GM10266 (cell line): ENCODE measurements at regions not wholly inside any gene's neighbourhood (a gene's known extent, or its start where the extent isn't known, plus 50 kb on each side); places are given as distances from the start of the nearest gene placed in this dataset.
A peak's percentile ranks its signal among the peaks of the same experiment; 100 is the strongest.

Experiments
- DNase-seq: peaks from one replicate; pipeline ENCODE4 v3.0.0; 2012; ENCODE audit errors: extremely low spot score
- TF ChIP-seq, protein P1 (sequence below): IDR thresholded peaks from 2 replicates; pipeline ENCODE4 v1.5.1; 2012; ENCODE audit warnings: mild to moderate bottlenecking, low read depth; ENCODE audit not compliant: control insufficient read depth, insufficient read depth; ENCODE audit errors: missing control alignments

DNA sequence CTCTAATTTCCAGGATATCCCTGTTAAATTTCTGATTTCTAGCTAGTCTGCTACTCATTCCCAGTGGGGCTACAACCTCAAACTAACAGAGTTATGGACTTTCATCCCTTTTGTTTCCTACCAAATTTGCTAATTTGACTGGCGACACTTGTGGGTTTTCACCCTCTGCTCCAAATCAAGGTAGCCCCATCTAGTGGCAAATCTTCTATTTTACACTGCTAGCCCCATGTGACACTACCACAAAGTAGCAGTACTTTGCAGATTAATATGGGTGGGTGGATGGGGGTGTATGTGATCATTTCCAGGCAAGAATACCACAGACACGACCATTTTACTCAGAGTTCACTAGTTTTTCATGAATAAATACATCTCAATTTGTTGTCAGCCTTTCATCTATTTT is 150.3 kb downstream of the MSL3 start:
- TF ChIP-seq, protein P1, sequence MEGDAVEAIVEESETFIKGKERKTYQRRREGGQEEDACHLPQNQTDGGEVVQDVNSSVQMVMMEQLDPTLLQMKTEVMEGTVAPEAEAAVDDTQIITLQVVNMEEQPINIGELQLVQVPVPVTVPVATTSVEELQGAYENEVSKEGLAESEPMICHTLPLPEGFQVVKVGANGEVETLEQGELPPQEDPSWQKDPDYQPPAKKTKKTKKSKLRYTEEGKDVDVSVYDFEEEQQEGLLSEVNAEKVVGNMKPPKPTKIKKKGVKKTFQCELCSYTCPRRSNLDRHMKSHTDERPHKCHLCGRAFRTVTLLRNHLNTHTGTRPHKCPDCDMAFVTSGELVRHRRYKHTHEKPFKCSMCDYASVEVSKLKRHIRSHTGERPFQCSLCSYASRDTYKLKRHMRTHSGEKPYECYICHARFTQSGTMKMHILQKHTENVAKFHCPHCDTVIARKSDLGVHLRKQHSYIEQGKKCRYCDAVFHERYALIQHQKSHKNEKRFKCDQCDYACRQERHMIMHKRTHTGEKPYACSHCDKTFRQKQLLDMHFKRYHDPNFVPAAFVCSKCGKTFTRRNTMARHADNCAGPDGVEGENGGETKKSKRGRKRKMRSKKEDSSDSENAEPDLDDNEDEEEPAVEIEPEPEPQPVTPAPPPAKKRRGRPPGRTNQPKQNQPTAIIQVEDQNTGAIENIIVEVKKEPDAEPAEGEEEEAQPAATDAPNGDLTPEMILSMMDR = peak; percentile 30
- DNase-seq = peak; percentile 8

- TF ChIP-seq, protein P1 = no peak
- DNase-seq = no peak
Measured at GRCh38 chrX:11913001-11913400, 155.0 kb downstream of the MSL3 start.

- DNase-seq = no peak
- TF ChIP-seq, protein P1 = no peak
Measured at GRCh38 chrX:11929476-11929875, 171.4 kb downstream of the MSL3 start.

DNA sequence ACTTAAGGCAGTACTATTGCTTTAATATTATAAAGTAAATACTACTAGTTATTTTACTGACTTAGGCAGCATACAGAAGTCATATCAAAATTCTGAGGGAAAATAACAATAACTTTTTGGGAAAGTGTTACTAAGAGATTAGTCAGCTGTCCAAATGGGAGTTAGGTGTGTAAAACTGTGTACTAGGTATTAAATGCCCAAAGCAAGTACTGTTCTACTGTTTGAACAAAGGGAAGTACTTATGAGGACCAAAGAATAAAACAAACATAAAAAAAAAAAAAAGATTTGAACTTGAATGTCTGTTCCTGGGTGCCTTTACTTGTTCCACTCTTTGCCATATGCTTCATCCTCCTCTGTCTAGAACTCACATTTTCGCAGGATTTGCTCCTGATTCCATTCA is 174.4 kb downstream of the MSL3 start:
- no peak for DNase-seq
- TF ChIP-seq, protein P1 = no peak

GRCh38 chrX:11934089-11934488 is 176.1 kb downstream of the MSL3 start:
- no peak for DNase-seq
- TF ChIP-seq, protein P1 = no peak

- TF ChIP-seq, protein P1 = no peak
- no peak for DNase-seq
Measured at GRCh38 chrX:11941571-11941970, 183.5 kb downstream of the MSL3 start.

DNA sequence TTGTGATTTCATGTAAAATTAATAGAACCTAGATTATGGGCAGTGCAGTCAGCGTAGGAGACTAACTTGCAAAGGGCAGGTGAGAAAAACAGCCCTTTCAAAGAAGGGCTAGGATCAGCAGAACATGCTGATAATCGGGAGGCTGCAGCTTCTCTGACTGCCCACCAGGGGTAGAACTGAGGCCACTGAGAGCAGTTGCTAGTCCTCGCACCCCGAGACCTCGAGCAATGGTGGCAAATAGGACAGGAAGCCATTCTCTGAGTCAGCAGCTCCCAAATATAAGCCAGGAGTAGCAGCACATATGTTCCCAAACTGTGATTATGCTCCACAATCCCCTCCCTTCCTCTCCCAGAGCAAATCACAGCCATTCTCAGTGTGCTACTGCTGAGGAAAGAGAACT is 186.5 kb downstream of the MSL3 start:
- peak; percentile 5 for DNase-seq
- TF ChIP-seq, protein P1 = peak; percentile 9

GRCh38 chrX:11949291-11949690 is 189.0 kb upstream of the FRMPD4 start:
- DNase-seq = no peak
- TF ChIP-seq, protein P1 = no peak
